Esophagus squamous epithelium (tissue), 5 donors: ENCODE measurements at regions not wholly inside any gene's neighbourhood (a gene's known extent, or its start where the extent isn't known, plus 50 kb on each side); places are given as distances from the start of the nearest gene placed in this dataset.

Experiments used
- DNase-seq: peaks from one replicate; lab custom pipeline; 2025; lab: John Stamatoyannopoulos, UW
- H3K27ac ChIP-seq, 4 donors: fragments of 200-600 bp; sonication (generic); one replicate each; pipeline ENCODE4 v1.5.1; 2016 to 2019; ENCODE audit warnings: mild to moderate bottlenecking in 1 of 4
- H3K27me3 ChIP-seq, 4 donors: fragments of 200-600 bp; sonication (generic); 1 replicate in 3 of 4; 2 replicates in 1 of 4; pipeline versions ENCODE4 v1.5.1 to v1.6.0; 2017 to 2021; ENCODE audit warnings: antibody characterized with exemption in 1 of 4
- H3K36me3 ChIP-seq, 3 donors: fragments of 200-600 bp; sonication (generic); one replicate each; pipeline ENCODE4 v1.5.1; 2016 to 2019
- H3K4me1 ChIP-seq, 3 donors: fragments of 200-600 bp; sonication (generic); one replicate each; pipeline ENCODE4 v1.5.1; 2017 to 2019
- H3K4me3 ChIP-seq, 4 donors: fragments of 200-600 bp; sonication (generic); 1 replicate in 3 of 4; 2 replicates in 1 of 4; pipeline ENCODE4 v1.5.1; 2016 to 2019; ENCODE audit warnings: mild to moderate bottlenecking in 2 of 4, moderate library complexity in 1 of 4
- H3K9me3 ChIP-seq, 3 donors: fragments of 200-600 bp; sonication (generic); one replicate each; pipeline ENCODE4 v1.5.1; 2016 to 2019
- CTCF ChIP-seq, 6 experiments: fragments of 450-650 bp in 4 of 6; fragments of 200-600 bp in 2 of 6; sonication (generic) in 2 of 6; IDR thresholded peaks; one replicate each; pipeline ENCODE4 v1.5.1; 2016 to 2019; ENCODE audit warnings: antibody characterized with exemption in 6 of 6, mild to moderate bottlenecking in 4 of 6, moderate library complexity in 4 of 6
- POLR2A ChIP-seq, 4 donors: fragments of 450-650 bp; IDR thresholded peaks; one replicate each; pipeline ENCODE4 v1.6.1; 2017; ENCODE audit warnings: antibody characterized with exemption in 4 of 4, mild to moderate bottlenecking in 4 of 4, moderate library complexity in 3 of 4
- whole genome bisulfite sequencing, 2 donors: methylation state at CpG; one replicate each; pipeline ENCODE4 v1.1.5; 2018; 5-methylcytosine and 5-hydroxymethylcytosine counted together
- intact Hi-C: fragments of 100-400 bp; cut with DNase I; formaldehyde crosslinking; loops from one replicate; pipeline ENCODE4 v1.15.0; 2022
- donor health status: DM: yes; HTN: yes; CAD: no.

- 65 to 86% methylated on average over 1 of the region's 1 CpG for WGBS, 2 donors
- Histone ChIP-seq H3K4me3 (no peak overlapping the region), H3K9me3 (no peaks in the 10 kb centered on the region), H3K27me3 (no peaks in the 10 kb centered on the region), H3K4me1 (no peaks in the 10 kb centered on the region), H3K27ac (no peak overlapping the region), H3K36me3 (no peaks in the 10 kb centered on the region)
- no peak for DNase-seq
- intact Hi-C loops: no loop called here
- no peak for TF ChIP-seq POLR2A (IDR thresholded peaks at IDR 0.05)
- no peak for TF ChIP-seq CTCF (IDR thresholded peaks at IDR 0.05)
These were observed 132.3 kb upstream of the JARID2 start for GRCh38 chr6:15113587-15113986.

- intact Hi-C loops: no loop called here
- Histone ChIP-seq H3K4me1 (no peaks in the 10 kb centered on the region), H3K27ac (no peak overlapping the region), H3K27me3 (no peaks in the 10 kb centered on the region), H3K4me3 (no peak overlapping the region), H3K9me3 (no peaks in the 10 kb centered on the region), H3K36me3 (no peaks in the 10 kb centered on the region)
- 80 to 85% methylated on average over 3 of the region's 4 CpGs for WGBS, 2 donors
- DNase-seq: no peak
- no peak for TF ChIP-seq POLR2A (IDR thresholded peaks at IDR 0.05)
- no peak for TF ChIP-seq CTCF (IDR thresholded peaks at IDR 0.05)
These were observed 131.8 kb upstream of the JARID2 start for GRCh38 chr6:15114061-15114460.

GRCh38 chr6:15116889-15117288, 129.0 kb upstream of the JARID2 start:
- H3K36me3 ChIP-seq: no peaks in the 10 kb centered on the region
- no peak overlapping the region for H3K27ac ChIP-seq
- no peaks in the 10 kb centered on the region for H3K27me3 ChIP-seq
- intact Hi-C loops: no loop called here
- DNase-seq: no peak
- no peak overlapping the region for H3K4me3 ChIP-seq
- TF ChIP-seq POLR2A (IDR thresholded peaks at IDR 0.05) (no peak), CTCF (IDR thresholded peaks at IDR 0.05) (no peak)
- WGBS, 2 donors: 77 to 83% methylated on average over 7 to 8 of the region's 8 CpGs
- H3K4me1 ChIP-seq: no peaks in the 10 kb centered on the region
- no peaks in the 10 kb centered on the region for H3K9me3 ChIP-seq

DNA sequence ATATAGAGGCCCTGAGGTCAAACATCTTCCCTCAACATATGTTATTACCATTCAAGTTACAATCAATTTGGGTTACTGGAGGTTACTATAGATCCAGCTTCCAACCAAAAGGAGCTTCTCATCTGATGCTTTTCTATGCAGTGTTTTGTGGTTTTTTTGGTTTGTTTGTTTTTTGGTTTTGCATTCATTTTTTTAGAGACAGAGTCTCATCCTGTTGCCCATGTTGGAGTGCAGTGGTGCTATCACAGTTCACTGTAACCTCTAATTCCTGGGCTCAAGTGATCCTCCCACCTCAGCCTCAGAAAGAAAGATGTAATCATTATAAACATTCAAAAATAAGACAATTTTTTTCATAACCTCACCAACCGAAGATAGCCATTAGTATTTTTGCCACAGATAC, 124.4 kb upstream of the JARID2 start:
- H3K4me1 ChIP-seq: no peaks in the 10 kb centered on the region
- intact Hi-C loops: no loop called here
- 80 to 83% methylated on average over 1 of the region's 1 CpG for WGBS, 2 donors
- TF ChIP-seq POLR2A (IDR thresholded peaks at IDR 0.05) (no peak), CTCF (IDR thresholded peaks at IDR 0.05) (no peak)
- H3K27me3 ChIP-seq: no peaks in the 10 kb centered on the region
- no peaks in the 10 kb centered on the region for H3K36me3 ChIP-seq
- H3K27ac ChIP-seq: no peak overlapping the region
- DNase-seq: no peak
- H3K9me3 ChIP-seq: no peaks in the 10 kb centered on the region
- H3K4me3 ChIP-seq: no peak overlapping the region

GRCh38 chr6:15121977-15122550, 123.8 kb upstream of the JARID2 start:
- TF ChIP-seq POLR2A (IDR thresholded peaks at IDR 0.05): no peak
- TF ChIP-seq CTCF (IDR thresholded peaks at IDR 0.05): no peak
- DNase-seq: no peak
- Histone ChIP-seq H3K9me3 (no peaks in the 10 kb centered on the region), H3K27ac (no peak overlapping the region), H3K36me3 (no peaks in the 10 kb centered on the region), H3K4me3 (no peak overlapping the region), H3K27me3 (no peaks in the 10 kb centered on the region), H3K4me1 (no peaks in the 10 kb centered on the region)
- intact Hi-C loops: no loop called here
- 88 to 94% methylated on average over 6 of the region's 6 CpGs for WGBS, 2 donors
